HG03025 (cell line): ENCODE measurements at regions not wholly inside any gene's neighbourhood (a gene's known extent, or its start where the extent isn't known, plus 50 kb on each side); places are given as distances from the start of the nearest gene placed in this dataset.
"Not testable (repeated sequence)": the region's sequence is repeated elsewhere in the genome, so short reads cannot be mapped to it uniquely, and the experiment has no call there.

Source experiments
- ATAC-seq: cut with Tn5 transposase; IDR thresholded peaks from one replicate; pipeline ENCODE4 v1.9.1; 2021; ENCODE audit warnings: mild to moderate bottlenecking, moderate library complexity; ENCODE audit not compliant: unreplicated experiment, low FRiP score

GRCh38 chr13:103898481-103898880 lies 832.3 kb upstream of the SLC10A2 start:
- no peak for ATAC-seq

GRCh38 chr13:103895835-103896531 lies 829.8 kb upstream of the SLC10A2 start:
- no peak for ATAC-seq

GRCh38 chr13:103894626-103895025 lies 828.4 kb upstream of the SLC10A2 start:
- ATAC-seq: no peak

GRCh38 chr13:103884101-103884723 lies 818.0 kb upstream of the SLC10A2 start:
- no peak for ATAC-seq

- no peak for ATAC-seq
Observed at GRCh38 chr13:103883698-103884097, 817.5 kb upstream of the SLC10A2 start.

- no peak for ATAC-seq
Observed at GRCh38 chr13:103883164-103883563, 816.9 kb upstream of the SLC10A2 start.

GRCh38 chr13:103880146-103880545 lies 813.9 kb upstream of the SLC10A2 start:
- ATAC-seq: not testable (repeated sequence)

GRCh38 chr13:103878891-103879605 lies 812.8 kb upstream of the SLC10A2 start:
- no peak for ATAC-seq

GRCh38 chr13:103876571-103876970 lies 810.4 kb upstream of the SLC10A2 start:
- ATAC-seq: no peak

GRCh38 chr13:103873725-103874124 lies 807.5 kb upstream of the SLC10A2 start:
- ATAC-seq: no peak

- no peak for ATAC-seq
Observed at GRCh38 chr13:103866048-103866447, 799.8 kb upstream of the SLC10A2 start.

GRCh38 chr13:103862525-103862924 lies 796.3 kb upstream of the SLC10A2 start:
- no peak for ATAC-seq

GRCh38 chr13:103859952-103860351 lies 793.7 kb upstream of the SLC10A2 start:
- ATAC-seq: no peak

- ATAC-seq: no peak
Observed at GRCh38 chr13:103852036-103852435, 785.8 kb upstream of the SLC10A2 start.

GRCh38 chr13:103844471-103844870 lies 778.3 kb upstream of the SLC10A2 start:
- ATAC-seq: no peak

GRCh38 chr13:103839460-103839859 lies 773.2 kb upstream of the SLC10A2 start:
- ATAC-seq: no peak

- no peak for ATAC-seq
Observed at GRCh38 chr13:103835052-103835451, 768.8 kb upstream of the SLC10A2 start.

GRCh38 chr13:103833294-103833852 lies 767.2 kb upstream of the SLC10A2 start:
- ATAC-seq: no peak

GRCh38 chr13:103815619-103816018 lies 749.4 kb upstream of the SLC10A2 start:
- ATAC-seq: no peak

GRCh38 chr13:103812971-103813370 lies 746.8 kb upstream of the SLC10A2 start:
- ATAC-seq: no peak

GRCh38 chr13:103812558-103812957 lies 746.3 kb upstream of the SLC10A2 start:
- no peak for ATAC-seq
